NCI-H1105 (cell line): ENCODE measurements at regions not wholly inside any gene's neighbourhood (a gene's known extent, or its start where the extent isn't known, plus 50 kb on each side); places are given as distances from the start of the nearest gene placed in this dataset.

Experiments
- DNase-seq: peaks from one replicate; lab custom pipeline; 2025; lab: John Stamatoyannopoulos, UW

- DNase-seq = no peak
Measured at GRCh38 chr6:134740027-134740373, 209.9 kb downstream of the ALDH8A1 start.

GRCh38 chr6:134739299-134740026, 210.4 kb downstream of the ALDH8A1 start:
- DNase-seq = peak; percentile 81

- DNase-seq = no peak
Measured at GRCh38 chr6:134738211-134738885, 211.6 kb downstream of the ALDH8A1 start.

- no peak for DNase-seq
Measured at GRCh38 chr6:134735461-134735860, 214.4 kb downstream of the ALDH8A1 start.

- no peak for DNase-seq
Measured at GRCh38 chr6:134734312-134734869, 215.5 kb downstream of the ALDH8A1 start.

- DNase-seq = no peak
Measured at GRCh38 chr6:134733801-134734200, 216.1 kb downstream of the ALDH8A1 start.

- no peak for DNase-seq
Measured at GRCh38 chr6:134732763-134733162, 217.1 kb downstream of the ALDH8A1 start.

GRCh38 chr6:134731615-134732014, 218.3 kb downstream of the ALDH8A1 start:
- no peak for DNase-seq

- DNase-seq = no peak
Measured at GRCh38 chr6:134730013-134730412, 219.9 kb downstream of the ALDH8A1 start.

- DNase-seq = no peak
Measured at GRCh38 chr6:134729561-134729960, 220.3 kb downstream of the ALDH8A1 start.

GRCh38 chr6:134727081-134727480, 222.8 kb downstream of the ALDH8A1 start:
- no peak for DNase-seq

- no peak for DNase-seq
Measured at GRCh38 chr6:134725590-134725989, 224.3 kb downstream of the ALDH8A1 start.

- no peak for DNase-seq
Measured at GRCh38 chr6:134724771-134725340, 225.0 kb downstream of the ALDH8A1 start.

- no peak for DNase-seq
Measured at GRCh38 chr6:134723081-134723871, 226.6 kb downstream of the ALDH8A1 start.

GRCh38 chr6:134722200-134722870, 227.6 kb downstream of the ALDH8A1 start:
- DNase-seq = no peak

- DNase-seq = no peak
Measured at GRCh38 chr6:134721060-134721405, 228.9 kb downstream of the ALDH8A1 start.

GRCh38 chr6:134720353-134721059, 229.4 kb downstream of the ALDH8A1 start:
- DNase-seq = no peak

GRCh38 chr6:134719911-134720310, 230.0 kb downstream of the ALDH8A1 start:
- no peak for DNase-seq

- no peak for DNase-seq
Measured at GRCh38 chr6:134719286-134719685, 230.6 kb downstream of the ALDH8A1 start.

- peak; percentile 25 for DNase-seq
Measured at GRCh38 chr6:134714679-134715078, 235.2 kb downstream of the ALDH8A1 start.

- DNase-seq = no peak
Measured at GRCh38 chr6:134714113-134714512, 235.8 kb downstream of the ALDH8A1 start.
